Activated CD8-positive, alpha-beta memory T cell treated with anti-CD3 and anti-CD28 coated beads for 48 hours (primary cell): ENCODE measurements at regions not wholly inside any gene's neighbourhood (a gene's known extent, or its start where the extent isn't known, plus 50 kb on each side); places are given as distances from the start of the nearest gene placed in this dataset.

ENCODE experiments used
- DNase-seq, 3 experiments: peaks; one replicate each; pipeline ENCODE4 v3.0.0-alpha.2; 2020; ENCODE audit warnings: low read depth in 2 of 3, low spot score in 2 of 3

- DNase-seq = no peak
These were observed 328.1 kb upstream of the SNX7 start for GRCh38 chr1:98333406-98333805.

GRCh38 chr1:98331718-98332311 lies 329.7 kb upstream of the SNX7 start:
- DNase-seq = no peak

GRCh38 chr1:98331243-98331642 lies 330.3 kb upstream of the SNX7 start:
- no peak for DNase-seq

GRCh38 chr1:98330224-98330623 lies 331.3 kb upstream of the SNX7 start:
- DNase-seq = no peak

GRCh38 chr1:98328855-98329254 lies 332.7 kb upstream of the SNX7 start:
- DNase-seq = no peak

GRCh38 chr1:98327220-98327861 lies 334.2 kb upstream of the SNX7 start:
- no peak for DNase-seq

- DNase-seq = no peak
These were observed 335.7 kb upstream of the SNX7 start for GRCh38 chr1:98325646-98326440.

GRCh38 chr1:98323906-98324358 lies 337.6 kb upstream of the SNX7 start:
- no peak for DNase-seq

- no peak for DNase-seq
These were observed 338.1 kb upstream of the SNX7 start for GRCh38 chr1:98323388-98323787.

GRCh38 chr1:98322966-98323365 lies 338.6 kb upstream of the SNX7 start:
- DNase-seq = no peak

GRCh38 chr1:98322086-98322485 lies 339.4 kb upstream of the SNX7 start:
- no peak for DNase-seq

- DNase-seq = no peak
These were observed 340.3 kb upstream of the SNX7 start for GRCh38 chr1:98321191-98321590.

- no peak for DNase-seq
These were observed 345.1 kb upstream of the SNX7 start for GRCh38 chr1:98316286-98316905.

- DNase-seq = no peak
These were observed 346.2 kb upstream of the SNX7 start for GRCh38 chr1:98315309-98315708.

GRCh38 chr1:98314601-98315000 lies 346.9 kb upstream of the SNX7 start:
- DNase-seq = no peak

- DNase-seq = no peak
These were observed 354.9 kb upstream of the SNX7 start for GRCh38 chr1:98306517-98307089.

GRCh38 chr1:98305362-98305761 lies 356.2 kb upstream of the SNX7 start:
- DNase-seq = no peak

GRCh38 chr1:98304888-98305287 lies 356.6 kb upstream of the SNX7 start:
- DNase-seq = no peak

- DNase-seq = no peak
These were observed 361.7 kb upstream of the SNX7 start for GRCh38 chr1:98299861-98300260.

GRCh38 chr1:98299313-98299712 lies 362.2 kb upstream of the SNX7 start:
- DNase-seq = no peak

GRCh38 chr1:98298319-98298718 lies 363.2 kb upstream of the SNX7 start:
- DNase-seq = no peak

GRCh38 chr1:98296681-98297080 lies 364.8 kb upstream of the SNX7 start:
- DNase-seq = no peak
